ENCODE measurements at regions not wholly inside any gene's neighbourhood (a gene's known extent, or its start where the extent isn't known, plus 50 kb on each side); places are given as distances from the start of the nearest gene placed in this dataset.

DNA sequence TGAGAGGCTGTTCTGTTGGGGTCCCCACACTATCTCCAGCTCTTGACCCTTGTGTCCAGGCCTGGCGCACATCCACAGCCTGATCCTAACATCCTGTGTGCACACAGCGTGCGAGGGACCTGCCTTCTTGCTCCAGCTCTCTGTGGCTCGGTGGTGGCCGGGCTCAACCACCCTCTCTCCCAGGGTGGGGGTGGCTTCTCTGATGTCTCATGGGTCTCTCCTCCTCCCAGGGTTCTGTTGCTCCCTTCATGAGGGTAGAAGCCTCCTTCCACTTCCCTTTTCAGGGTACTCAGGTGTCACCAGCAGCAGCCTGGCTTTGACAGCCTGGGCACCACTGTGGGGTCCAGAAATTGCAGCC, 196.9 kb upstream of the RAB6C start:
- TF ChIP-seq, protein P1, sequence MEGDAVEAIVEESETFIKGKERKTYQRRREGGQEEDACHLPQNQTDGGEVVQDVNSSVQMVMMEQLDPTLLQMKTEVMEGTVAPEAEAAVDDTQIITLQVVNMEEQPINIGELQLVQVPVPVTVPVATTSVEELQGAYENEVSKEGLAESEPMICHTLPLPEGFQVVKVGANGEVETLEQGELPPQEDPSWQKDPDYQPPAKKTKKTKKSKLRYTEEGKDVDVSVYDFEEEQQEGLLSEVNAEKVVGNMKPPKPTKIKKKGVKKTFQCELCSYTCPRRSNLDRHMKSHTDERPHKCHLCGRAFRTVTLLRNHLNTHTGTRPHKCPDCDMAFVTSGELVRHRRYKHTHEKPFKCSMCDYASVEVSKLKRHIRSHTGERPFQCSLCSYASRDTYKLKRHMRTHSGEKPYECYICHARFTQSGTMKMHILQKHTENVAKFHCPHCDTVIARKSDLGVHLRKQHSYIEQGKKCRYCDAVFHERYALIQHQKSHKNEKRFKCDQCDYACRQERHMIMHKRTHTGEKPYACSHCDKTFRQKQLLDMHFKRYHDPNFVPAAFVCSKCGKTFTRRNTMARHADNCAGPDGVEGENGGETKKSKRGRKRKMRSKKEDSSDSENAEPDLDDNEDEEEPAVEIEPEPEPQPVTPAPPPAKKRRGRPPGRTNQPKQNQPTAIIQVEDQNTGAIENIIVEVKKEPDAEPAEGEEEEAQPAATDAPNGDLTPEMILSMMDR (IDR thresholded peaks at IDR 0.05), result no peak
- no peak for TF ChIP-seq POLR2A (IDR thresholded peaks at IDR 0.05)
- no peak for TF ChIP-seq POLR2AphosphoS5 (IDR thresholded peaks at IDR 0.05)

Data from prostate gland (tissue), 2 donors.